ENCODE measurements at regions not wholly inside any gene's neighbourhood (a gene's known extent, or its start where the extent isn't known, plus 50 kb on each side); places are given as distances from the start of the nearest gene placed in this dataset.

- no peak for TF ChIP-seq CTCF (IDR thresholded peaks at IDR 0.05; ENCODE audit: borderline replicate concordance, extremely low read depth, low read length, poor library complexity, severe bottlenecking)
- TF ChIP-seq EZH2 (IDR thresholded peaks at IDR 0.05; ENCODE audit: borderline replicate concordance, low read depth, low read length, severe bottlenecking): no peak
Observed at GRCh38 chr5:1983401-1983800, 100.7 kb upstream of the IRX4 start.

All from DND-41 (cell line).